Adrenal gland (tissue), 9 donors: ENCODE measurements at regions not wholly inside any gene's neighbourhood (a gene's known extent, or its start where the extent isn't known, plus 50 kb on each side); places are given as distances from the start of the nearest gene placed in this dataset.
A peak's percentile ranks its signal among the peaks of the same experiment; 100 is the strongest.

Experiments
- DNase-seq, 7 donors: peaks; one replicate each; pipeline ENCODE4 v3.0.0-alpha.2; 2019 to 2020
- H3K27ac ChIP-seq, 5 donors: fragments of 200-600 bp; sonication (generic) in 4 of 5; 1 replicate in 3 of 5; 2 replicates in 2 of 5; pipeline versions ENCODE4 v1.5.1 to v1.8.0; 2016 to 2020; ENCODE audit warnings: mild to moderate bottlenecking in 1 of 5
- H3K27me3 ChIP-seq: fragments of 200-600 bp; 2 replicates; pipeline ENCODE4 v1.8.0; 2021
- H3K36me3 ChIP-seq, 2 donors: fragments of 200-600 bp; replicated peaks in 1 of 2; 1 replicate in 1 of 2; 2 replicates in 1 of 2; pipeline versions ENCODE4 v1.5.1 to v1.8.0; 2018 to 2022
- H3K4me1 ChIP-seq, 2 donors: fragments of 200-600 bp; replicated peaks in 1 of 2; 1 replicate in 1 of 2; 2 replicates in 1 of 2; pipeline versions ENCODE4 v1.5.1 to v1.8.0; 2018 to 2021
- H3K4me3 ChIP-seq, 4 donors: fragments of 200-600 bp; sonication (generic) in 3 of 4; one replicate each; pipeline ENCODE4 v1.5.1; 2016 to 2018
- H3K9me3 ChIP-seq, 3 donors: fragments of 200-600 bp; sonication (generic) in 1 of 3; replicated peaks in 1 of 3; 1 replicate in 2 of 3; 2 replicates in 1 of 3; pipeline versions ENCODE4 v1.5.1 to v1.8.0; 2016 to 2021
- CTCF ChIP-seq, 6 experiments: fragments of 450-650 bp in 4 of 6; fragments of 200-600 bp in 2 of 6; sonication (generic) in 1 of 6; IDR thresholded peaks; 1 replicate in 5 of 6; 2 replicates in 1 of 6; pipeline versions ENCODE4 v1.5.1 to v1.8.0; 2016 to 2021; ENCODE audit warnings: antibody characterized with exemption in 6 of 6, mild to moderate bottlenecking in 2 of 6, moderate library complexity in 1 of 6
- POLR2A ChIP-seq, 2 donors: fragments of 450-650 bp; IDR thresholded peaks; one replicate each; pipeline ENCODE4 v1.6.1; 2017; ENCODE audit warnings: antibody characterized with exemption in 2 of 2, mild to moderate bottlenecking in 2 of 2, moderate library complexity in 1 of 2
- WGBS, 4 donors: extraction: QIAGEN DNeasy Blood & Tissue Kit in 2 of 4; methylation state at CpG; one replicate each; pipeline versions ENCODE4 v1.1.5 to v1.1.7; 2013 to 2017; 5-methylcytosine and 5-hydroxymethylcytosine counted together
- intact Hi-C, 2 donors: fragments of 100-400 bp; cut with DNase I; formaldehyde crosslinking; loops; one replicate each; pipeline versions ENCODE4 v1.14.1 to v1.15.0; 2022 to 2023
- donor health status: healthy with polysubstance abuse.
- donor health status: Bipolar disorder and iron deficiency.
- donor health status: DM: yes; HTN: yes; CAD: no.
- donor health status: DM: no; HTN: no; CAD: no.
- donor health status: DM: no; HTN: no; CAD: no.

GRCh38 chr20:52542131-52542530 lies 350.6 kb upstream of the ZFP64 start:
- Histone ChIP-seq H3K4me1 (no peaks in the 10 kb centered on the region), H3K9me3 (no peaks in the 10 kb centered on the region), H3K27ac (no peak overlapping the region), H3K27me3 (no peaks in the 10 kb centered on the region), H3K4me3 (no peak overlapping the region), H3K36me3 (no peaks in the 10 kb centered on the region)
- no peak for DNase-seq
- WGBS, 4 donors, result 70 to 77% (median 74%) methylated on average over 4 of the region's 4 CpGs
- intact Hi-C loops, result no loop called here
- TF ChIP-seq POLR2A (IDR thresholded peaks at IDR 0.05), result no peak
- TF ChIP-seq CTCF (IDR thresholded peaks at IDR 0.05), result no peak

GRCh38 chr20:52540509-52540908 lies 348.9 kb upstream of the ZFP64 start:
- Histone ChIP-seq H3K9me3 (no peaks in the 10 kb centered on the region), H3K27me3 (no peaks in the 10 kb centered on the region), H3K4me3 (no peak overlapping the region), H3K27ac (no peak overlapping the region), H3K4me1 (no peaks in the 10 kb centered on the region), H3K36me3 (no peaks in the 10 kb centered on the region)
- no peak for TF ChIP-seq POLR2A (IDR thresholded peaks at IDR 0.05)
- 71 to 86% (median 84%) methylated on average over 1 of the region's 1 CpG for WGBS, 4 donors
- intact Hi-C loops, result no loop called here
- DNase-seq, result peak in 2 of 7 donors; percentile 8

GRCh38 chr20:52539891-52540290 lies 348.3 kb upstream of the ZFP64 start:
- DNase-seq, result no peak
- TF ChIP-seq CTCF (IDR thresholded peaks at IDR 0.05), result no peak
- TF ChIP-seq POLR2A (IDR thresholded peaks at IDR 0.05), result no peak
- intact Hi-C loops, result no loop called here
- Histone ChIP-seq H3K9me3 (no peaks in the 10 kb centered on the region), H3K4me1 (no peaks in the 10 kb centered on the region), H3K27ac (no peak overlapping the region), H3K27me3 (no peaks in the 10 kb centered on the region), H3K36me3 (no peaks in the 10 kb centered on the region), H3K4me3 (no peak overlapping the region)
- WGBS, 4 donors, result 65 to 69% (median 68%) methylated on average over 2 of the region's 2 CpGs

- Histone ChIP-seq H3K4me3 (no peak overlapping the region), H3K27me3 (no peaks in the 10 kb centered on the region), H3K36me3 (no peaks in the 10 kb centered on the region), H3K27ac (no peak overlapping the region), H3K9me3 (no peaks in the 10 kb centered on the region), H3K4me1 (no peaks in the 10 kb centered on the region)
- WGBS, 4 donors, result 78 to 83% (median 81%) methylated on average over 8 of the region's 8 CpGs
- intact Hi-C loops, result no loop called here
- TF ChIP-seq POLR2A (IDR thresholded peaks at IDR 0.05), result no peak
- no peak for TF ChIP-seq CTCF (IDR thresholded peaks at IDR 0.05)
- DNase-seq, result no peak
Measured at GRCh38 chr20:52536841-52537400, 345.3 kb upstream of the ZFP64 start.

- TF ChIP-seq POLR2A (IDR thresholded peaks at IDR 0.05) (no peak), CTCF (IDR thresholded peaks at IDR 0.05) (no peak)
- H3K27me3 ChIP-seq, result no peaks in the 10 kb centered on the region
- no peaks in the 10 kb centered on the region for H3K4me1 ChIP-seq
- no peaks in the 10 kb centered on the region for H3K9me3 ChIP-seq
- WGBS, 4 donors, result 80 to 95% (median 90%) methylated on average over 1 of the region's 1 CpG
- H3K4me3 ChIP-seq, result no peak overlapping the region
- H3K27ac ChIP-seq, result no peak overlapping the region
- intact Hi-C loops, result no loop called here
- DNase-seq, result no peak
- H3K36me3 ChIP-seq, result no peaks in the 10 kb centered on the region
Measured at GRCh38 chr20:52536040-52536439, 344.5 kb upstream of the ZFP64 start.
